ENCODE measurements at regions not wholly inside any gene's neighbourhood (a gene's known extent, or its start where the extent isn't known, plus 50 kb on each side); places are given as distances from the start of the nearest gene placed in this dataset.

- FAIRE-seq: no peak
- Histone ChIP-seq H3K79me2 (ENCODE audit: control insufficient read depth, insufficient read depth, low read length) (no peaks in the 10 kb centered on the region), H3K27ac (ENCODE audit: insufficient read depth, low read depth, low read length) (no peak overlapping the region), H3K4me3 (replicated peaks in 1 of 3; ENCODE audit: insufficient read depth in 1 of 3, low read depth in 1 of 3, low read length in 3 of 3) (no peak overlapping the region), H3K36me3 (ENCODE audit: control insufficient read depth in 2 of 2, extremely low read depth in 1 of 2, insufficient read depth in 2 of 2, low read length in 2 of 2) (no peaks in the 10 kb centered on the region), H3K4me2 (ENCODE audit: insufficient read depth, low read length) (no peak overlapping the region), H3K9me3 (replicated peaks; ENCODE audit: control insufficient read depth, insufficient read depth, low read length) (peaks cover 7% of the 10 kb centered on the region), H3K9ac (replicated peaks; ENCODE audit: extremely low read depth, insufficient read depth, low read length) (no peak overlapping the region), H4K20me1 (replicated peaks; ENCODE audit: control insufficient read depth, extremely low read depth, insufficient read depth, low read length) (no peaks in the 10 kb centered on the region), H3K4me1 (ENCODE audit: control insufficient read depth, extremely low read depth, insufficient read depth, low read length) (no peaks in the 10 kb centered on the region), H3K9me1 (replicated peaks; ENCODE audit: control insufficient read depth, extremely low read depth, insufficient read depth, low read length) (no peaks in the 10 kb centered on the region), H2AFZ (ENCODE audit: low read depth, low read length) (no peak overlapping the region), H3K27me3 (ENCODE audit: control insufficient read depth in 2 of 2, insufficient read depth in 2 of 2, low read length in 2 of 2) (no peaks in the 10 kb centered on the region)
- no peak for TF ChIP-seq EZH2 (IDR thresholded peaks at IDR 0.05; ENCODE audit: borderline replicate concordance, low read depth, low read length, severe bottlenecking)
- TF ChIP-seq CTCF (IDR thresholded peaks at IDR 0.05; ENCODE audit: extremely low read depth in 1 of 2, insufficient read depth in 1 of 2, low read depth in 1 of 2, low read length in 2 of 2): no peak
- no peak for TF ChIP-seq MAX (IDR thresholded peaks at IDR 0.05; ENCODE audit: insufficient read depth, insufficient read length)
- TF ChIP-seq MYC (IDR thresholded peaks at IDR 0.05; ENCODE audit: low read depth, low read length): no peak
- TF ChIP-seq POLR2A (IDR thresholded peaks at IDR 0.05; ENCODE audit: low read depth, low read length): no peak
- no peak for TF ChIP-seq FOS (IDR thresholded peaks at IDR 0.05; ENCODE audit: borderline replicate concordance, insufficient read depth, low read length)
- no peak for TF ChIP-seq JUN (IDR thresholded peaks at IDR 0.05; ENCODE audit: borderline replicate concordance, insufficient read depth, insufficient read length, low read depth)
- no peak for TF ChIP-seq POLR2AphosphoS5 (IDR thresholded peaks at IDR 0.05; ENCODE audit: insufficient read depth, low read depth, low read length)
- no peak for TF ChIP-seq GATA2 (IDR thresholded peaks at IDR 0.05; ENCODE audit: insufficient read depth, insufficient read length, low read depth, low read length)
- no peak for DNase-seq (ENCODE audit: low read depth, low spot score)
- dilution Hi-C loops (cut with MboI; ENCODE audit: extremely low pct_ligation_motif_present, low sequenced_read_pairs): no loop called here
- BruUV-seq (replicated peaks): no TSS peak
- intact Hi-C loops (cut with micrococcal nuclease): no loop called here
- CTCF ChIA-PET: no interaction called here
- POLR2A ChIA-PET: no interaction called here
Observed at GRCh38 chr10:111993321-111993720, 190.2 kb downstream of the GPAM start.

All from endothelial cell of umbilical vein (primary cell).